HG02763 (cell line): ENCODE measurements at regions not wholly inside any gene's neighbourhood (a gene's known extent, or its start where the extent isn't known, plus 50 kb on each side); places are given as distances from the start of the nearest gene placed in this dataset.
A peak's percentile ranks its signal among the peaks of the same experiment; 100 is the strongest.
"Not testable (repeated sequence)": the region's sequence is repeated elsewhere in the genome, so short reads cannot be mapped to it uniquely, and the experiment has no call there.

Experiments
- ATAC-seq: cut with Tn5 transposase; IDR thresholded peaks from one replicate; pipeline ENCODE4 v1.9.1; 2021; ENCODE audit warnings: mild to moderate bottlenecking, moderate library complexity; ENCODE audit not compliant: unreplicated experiment

DNA sequence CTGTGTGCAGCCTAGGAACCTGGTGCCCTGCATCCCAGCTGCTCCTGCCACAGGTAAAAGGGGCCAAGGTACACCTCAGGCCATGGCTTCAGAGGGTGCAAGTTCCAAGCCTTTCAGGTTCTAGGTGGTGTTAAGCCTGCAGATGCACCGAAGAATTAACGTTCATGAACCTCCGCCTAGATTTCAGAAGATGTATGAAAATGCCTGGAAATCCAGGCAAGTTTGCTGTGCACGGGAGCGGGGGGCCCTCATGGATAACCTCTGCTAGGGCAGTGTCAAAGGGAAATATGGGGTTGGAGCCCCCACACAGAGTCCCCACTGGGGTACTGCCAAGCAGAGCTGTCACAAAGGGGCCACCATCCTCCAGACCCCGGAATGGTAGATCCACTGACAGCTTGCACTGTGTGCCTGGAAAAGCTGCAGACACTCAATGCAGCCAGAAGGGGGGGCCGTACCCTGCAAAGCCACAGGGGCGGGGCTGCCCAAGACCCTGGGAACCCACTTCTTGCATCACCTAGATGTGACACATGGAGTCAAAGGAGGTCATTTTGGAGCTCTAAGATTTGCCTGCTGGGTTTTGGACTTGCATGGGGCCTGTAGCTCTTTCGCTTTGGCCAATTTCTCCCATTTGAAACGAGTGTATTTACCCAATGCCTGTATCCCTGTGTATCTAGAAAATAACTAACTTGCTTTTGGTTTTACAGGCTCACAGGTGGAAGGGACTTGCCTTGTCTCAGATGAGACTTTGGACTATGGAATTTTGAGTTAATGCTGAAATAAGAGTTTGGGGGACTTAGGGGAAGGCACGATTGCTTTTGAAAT lies 145.2 kb upstream of the C1QTNF3 start:
- ATAC-seq = not testable (repeated sequence)

DNA sequence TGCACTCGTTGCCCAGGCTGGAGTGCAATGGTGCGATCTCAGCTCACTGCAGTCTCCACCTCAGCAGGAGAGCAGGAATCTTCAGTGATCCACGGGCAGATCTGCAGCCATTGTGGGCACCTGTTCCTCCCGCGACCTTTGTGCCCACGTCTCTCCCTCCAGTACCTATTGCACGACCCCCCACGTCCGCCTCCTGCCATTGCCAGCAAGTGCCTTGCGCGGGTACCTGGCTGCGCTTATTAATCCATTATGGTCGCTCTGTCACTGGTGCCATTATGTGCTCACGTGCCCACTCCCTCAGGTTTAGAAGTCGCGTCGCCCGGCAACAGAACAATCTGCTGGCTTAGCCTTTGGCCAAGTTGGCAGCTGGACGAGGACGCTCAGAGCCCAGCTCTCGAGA lies 146.2 kb upstream of the C1QTNF3 start:
- ATAC-seq = not testable (repeated sequence)

DNA sequence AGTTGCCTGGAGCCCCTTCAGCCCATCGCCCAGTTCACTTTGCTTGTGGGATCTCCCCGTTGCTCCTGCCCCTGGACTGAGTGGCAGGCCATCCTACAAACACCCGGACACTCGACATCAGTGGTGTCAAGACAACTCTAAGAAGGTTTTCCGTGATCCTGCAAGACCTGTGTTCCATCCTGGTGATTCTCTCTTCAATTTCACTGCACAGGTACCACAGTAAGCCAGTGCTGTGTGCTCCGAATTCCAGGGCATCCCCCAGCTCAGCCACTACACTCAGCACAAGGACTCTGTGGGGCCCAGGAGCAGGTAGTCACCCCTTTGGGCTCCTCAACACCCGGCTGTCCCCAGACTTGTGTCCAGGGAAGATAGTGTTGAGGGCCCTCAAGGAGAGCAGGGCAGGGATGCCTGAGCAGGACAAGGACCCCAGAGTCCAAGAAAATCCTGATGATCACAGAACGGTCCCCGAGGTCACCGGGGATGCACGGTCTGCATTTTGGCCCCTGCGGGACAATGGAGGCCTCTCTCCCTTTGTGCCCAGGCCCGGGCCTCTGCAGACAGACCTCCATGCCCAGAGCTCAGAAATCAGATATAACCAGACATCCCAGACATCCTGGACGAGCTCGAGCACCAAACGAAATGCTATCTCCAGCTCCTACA lies 146.9 kb upstream of the C1QTNF3 start:
- not testable (repeated sequence) for ATAC-seq

DNA sequence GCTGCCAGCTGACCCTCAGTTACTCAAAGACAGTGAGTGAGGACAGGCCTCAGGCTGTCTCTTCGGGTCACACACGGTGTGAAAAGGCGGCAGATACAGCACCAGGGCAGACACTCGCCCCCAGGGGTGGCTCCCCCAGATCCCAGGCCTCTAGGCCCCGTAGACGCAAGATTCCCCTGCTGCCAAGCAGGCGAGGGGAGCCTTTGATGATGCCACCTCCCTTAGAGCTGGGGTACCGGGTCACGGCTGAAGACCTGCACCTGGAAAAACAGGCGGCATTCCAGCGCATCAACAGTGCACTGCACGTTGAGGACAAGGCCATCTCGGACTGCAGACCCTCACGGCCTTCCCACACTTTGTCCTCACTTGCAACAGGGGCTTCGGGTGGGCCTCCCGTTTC lies 147.5 kb upstream of the C1QTNF3 start:
- ATAC-seq = not testable (repeated sequence)

DNA sequence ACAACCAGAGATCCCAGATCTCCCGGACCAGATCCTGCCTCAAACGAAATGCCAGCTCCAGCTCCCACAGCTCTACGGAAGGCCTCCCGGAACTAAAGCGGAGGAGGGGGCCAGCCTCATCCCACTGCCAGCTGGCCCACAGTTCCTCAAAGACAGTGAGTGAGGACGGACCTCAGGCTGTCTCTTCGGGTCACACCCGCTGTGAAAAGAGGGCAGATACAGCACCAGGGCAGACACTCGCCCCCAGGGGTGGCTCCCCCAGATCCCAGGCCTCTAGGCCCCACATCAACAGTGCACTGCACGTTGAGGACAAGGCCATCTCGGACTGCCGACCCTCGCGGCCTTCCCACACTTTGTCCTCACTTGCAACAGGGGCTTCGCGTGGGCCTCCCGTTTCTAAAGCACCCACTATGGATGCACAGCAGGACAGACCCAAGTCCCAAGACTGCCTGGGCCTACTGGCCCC lies 148.3 kb upstream of the C1QTNF3 start:
- not testable (repeated sequence) for ATAC-seq

DNA sequence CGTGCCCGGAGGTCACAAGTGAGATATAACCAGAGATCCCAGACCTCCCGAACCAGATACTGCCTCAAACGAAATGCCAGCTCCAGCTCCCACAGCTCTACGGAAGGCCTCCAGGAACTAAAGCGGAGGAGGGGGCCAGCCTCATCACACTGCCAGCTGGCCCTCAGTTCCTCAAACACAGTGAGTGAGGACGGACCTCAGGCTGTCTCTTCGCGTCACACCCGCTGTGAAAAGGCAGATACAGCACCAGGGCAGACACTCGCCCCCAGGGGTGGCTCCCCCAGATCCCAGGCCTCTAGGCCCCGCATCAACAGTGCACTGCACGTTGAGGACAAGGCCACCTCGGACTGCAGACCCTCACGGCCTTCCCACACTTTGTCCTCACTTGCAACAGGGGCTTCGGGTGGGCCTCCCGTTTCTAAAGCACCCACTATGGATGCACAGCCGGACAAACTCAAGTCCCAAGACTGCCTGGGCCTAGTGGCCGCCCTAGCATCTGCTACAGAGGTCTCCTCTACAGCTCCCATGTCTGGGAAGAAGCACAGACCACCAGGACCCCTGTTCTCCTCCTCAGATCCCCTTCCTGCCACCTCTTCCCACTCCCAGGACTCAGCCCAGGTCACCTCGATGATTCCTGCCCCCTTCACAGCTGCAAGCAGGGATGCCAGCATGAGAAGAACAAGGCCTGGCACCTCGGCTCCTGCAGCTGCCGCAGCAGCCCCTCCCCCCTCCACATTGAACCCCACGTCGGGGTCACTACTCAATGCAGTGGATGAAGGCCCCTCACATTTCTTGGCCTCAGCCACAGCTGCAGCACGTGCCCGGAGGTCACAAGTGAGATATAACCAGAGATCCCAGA lies 149.3 kb upstream of the C1QTNF3 start:
- not testable (repeated sequence) for ATAC-seq

DNA sequence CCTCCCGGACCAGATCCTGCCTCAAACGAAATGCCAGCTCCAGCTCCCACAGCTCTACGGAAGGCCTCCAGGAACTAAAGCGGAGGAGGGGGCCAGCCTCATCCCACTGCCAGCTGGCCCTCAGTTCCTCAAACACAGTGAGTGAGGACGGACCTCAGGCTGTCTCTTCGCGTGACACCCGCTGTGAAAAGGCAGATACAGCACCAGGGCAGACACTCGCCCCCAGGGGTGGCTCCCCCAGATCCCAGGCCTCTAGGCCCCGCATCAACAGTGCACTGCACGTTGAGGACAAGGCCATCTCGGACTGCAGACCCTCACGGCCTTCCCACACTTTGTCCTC lies 149.9 kb upstream of the C1QTNF3 start:
- not testable (repeated sequence) for ATAC-seq

DNA sequence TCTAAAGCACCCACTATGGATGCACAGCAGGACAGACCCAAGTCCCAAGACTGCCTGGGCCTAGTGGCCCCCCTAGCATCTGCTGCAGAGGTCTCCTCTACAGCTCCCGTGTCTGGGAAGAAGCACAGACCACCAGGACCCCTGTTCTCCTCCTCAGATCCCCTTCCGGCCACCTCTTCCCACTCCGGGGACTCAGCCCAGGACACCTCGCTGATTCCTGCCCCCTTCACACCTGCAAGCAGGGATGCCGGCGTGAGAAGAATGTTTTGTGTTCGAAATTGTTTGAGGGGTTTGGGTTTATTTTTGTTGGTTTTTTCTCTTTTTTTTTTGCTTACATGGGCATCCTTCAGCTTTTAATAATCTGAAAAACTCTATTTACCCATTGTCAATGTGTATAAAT lies 150.3 kb upstream of the C1QTNF3 start:
- ATAC-seq = not testable (repeated sequence)

DNA sequence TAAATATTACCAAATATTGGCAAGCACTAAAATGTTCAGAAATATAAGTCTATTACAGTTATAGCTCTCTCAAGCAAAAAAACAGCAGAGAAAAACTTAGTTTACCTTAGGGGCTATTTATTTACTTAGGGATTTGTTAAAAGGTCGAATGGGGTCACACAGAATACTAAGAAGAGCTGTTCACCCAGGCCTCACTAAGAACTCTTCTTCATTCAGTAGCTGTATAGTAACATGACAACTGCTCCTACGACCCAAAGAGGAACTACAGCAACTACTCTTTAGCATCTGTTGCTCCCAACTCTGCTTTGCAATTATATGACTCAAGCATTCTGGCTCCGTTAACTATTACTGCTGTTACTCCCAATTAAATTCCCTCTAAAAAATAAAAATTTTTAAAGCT lies 150.8 kb upstream of the C1QTNF3 start:
- ATAC-seq = not testable (repeated sequence)

DNA sequence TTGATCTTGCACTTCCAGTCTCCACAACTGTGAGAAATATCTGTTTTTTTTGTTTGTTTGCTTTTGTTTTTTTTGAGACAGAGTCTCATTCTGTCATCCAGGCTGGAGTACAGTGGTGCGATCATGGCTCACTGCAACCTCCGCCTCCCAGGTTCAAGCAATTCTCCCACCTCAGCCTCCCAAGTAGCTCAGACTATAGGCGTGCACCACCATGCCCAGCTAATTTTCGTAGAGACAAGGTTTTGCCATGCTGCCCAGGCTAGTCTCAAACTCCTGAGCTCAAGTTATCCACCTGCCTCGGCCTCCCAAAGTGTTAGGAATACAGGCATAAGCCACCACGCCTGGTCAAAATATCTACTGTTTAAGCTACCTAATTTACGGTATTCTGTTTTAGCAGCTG lies 153.1 kb upstream of the C1QTNF3 start:
- not testable (repeated sequence) for ATAC-seq

DNA sequence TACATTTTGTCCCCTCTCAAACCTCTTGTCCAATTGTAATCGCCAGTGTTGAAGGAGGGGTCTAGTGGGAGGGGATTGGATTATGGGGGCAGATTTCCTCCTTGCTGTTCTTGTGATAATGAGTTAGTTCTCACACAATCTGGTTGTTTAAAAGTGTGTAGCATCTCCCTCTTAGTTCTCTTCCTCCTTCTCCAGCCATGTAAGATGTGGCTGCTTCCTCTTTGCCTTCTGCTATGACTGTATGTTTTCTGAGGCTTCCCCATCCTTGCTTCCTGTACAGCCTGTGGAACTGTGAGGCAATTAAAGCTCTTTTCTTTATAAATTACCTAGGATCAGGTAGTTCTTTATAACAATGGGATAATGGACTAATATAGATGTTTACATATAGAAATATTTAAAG lies 162.3 kb upstream of the C1QTNF3 start:
- not testable (repeated sequence) for ATAC-seq

DNA sequence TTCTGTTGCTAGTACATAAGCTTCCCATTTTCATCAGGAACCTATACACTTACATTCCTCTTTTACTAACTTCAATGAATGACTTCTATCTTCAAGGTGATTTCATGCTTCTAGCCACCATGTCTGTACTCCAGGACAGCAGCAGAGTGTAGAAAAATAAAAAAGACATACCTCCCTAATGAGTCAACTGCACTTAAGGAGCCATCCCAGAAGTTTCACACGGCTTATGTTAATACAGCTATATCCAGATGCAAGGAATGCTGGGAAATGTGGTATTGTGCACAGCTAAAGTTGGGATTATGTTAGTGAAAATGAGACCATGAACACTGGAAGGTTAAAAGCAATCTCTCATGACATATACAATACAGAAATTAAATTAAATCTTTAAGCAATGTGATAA lies 174.4 kb upstream of the C1QTNF3 start:
- not testable (repeated sequence) for ATAC-seq

DNA sequence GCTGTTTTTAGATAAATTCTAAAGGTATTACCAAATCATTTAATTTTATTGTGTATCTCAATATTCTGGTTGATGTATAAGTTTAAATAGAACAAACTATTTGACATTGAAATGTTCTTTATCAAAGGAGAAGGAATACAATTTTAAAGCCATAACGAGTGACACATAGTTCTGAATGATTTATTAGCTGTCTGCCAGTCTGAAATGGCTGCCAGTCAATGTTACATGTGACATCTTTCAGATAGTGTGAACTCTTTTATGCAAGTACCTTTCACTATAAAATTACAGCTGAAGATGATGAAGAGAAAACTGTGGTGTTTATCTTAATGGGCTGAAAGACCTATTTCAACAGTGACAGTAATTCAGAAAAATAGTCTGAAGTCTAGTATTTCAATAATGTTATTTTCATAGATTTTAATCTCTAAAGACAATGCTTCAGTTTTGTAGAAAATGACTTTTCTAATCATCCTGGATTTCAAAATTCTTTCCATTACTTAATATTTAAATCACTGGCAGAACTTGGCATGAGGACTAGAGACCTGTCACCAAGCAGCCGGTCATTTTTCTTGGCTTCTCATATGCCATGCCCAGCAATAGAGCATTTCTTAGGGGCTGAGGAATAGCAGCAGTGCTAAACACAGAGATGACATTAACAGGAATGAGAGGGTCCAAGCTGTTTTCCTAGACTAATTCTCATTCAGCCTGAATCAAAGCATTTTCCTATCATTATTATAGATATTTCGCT lies 178.5 kb upstream of the C1QTNF3 start:
- ATAC-seq = not testable (repeated sequence)

DNA sequence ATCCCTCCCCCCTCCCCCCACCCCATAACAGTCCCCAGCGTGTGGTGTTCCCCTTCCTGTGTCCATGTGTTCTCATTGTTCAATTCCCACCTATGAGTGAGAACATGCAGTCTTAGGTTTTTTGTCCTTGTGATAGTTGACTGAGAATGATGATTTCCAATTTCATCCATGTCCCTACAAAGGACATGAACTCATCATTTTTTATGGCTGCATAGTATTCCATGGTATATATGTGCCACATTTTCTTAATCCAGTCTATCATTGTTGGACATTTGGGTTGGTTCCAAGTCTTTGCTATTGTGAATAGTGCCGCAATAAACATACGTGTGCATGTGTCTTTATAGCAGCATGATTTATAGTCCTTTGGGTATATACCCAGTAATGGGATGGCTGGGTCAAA lies 180.1 kb upstream of the C1QTNF3 start:
- not testable (repeated sequence) for ATAC-seq

DNA sequence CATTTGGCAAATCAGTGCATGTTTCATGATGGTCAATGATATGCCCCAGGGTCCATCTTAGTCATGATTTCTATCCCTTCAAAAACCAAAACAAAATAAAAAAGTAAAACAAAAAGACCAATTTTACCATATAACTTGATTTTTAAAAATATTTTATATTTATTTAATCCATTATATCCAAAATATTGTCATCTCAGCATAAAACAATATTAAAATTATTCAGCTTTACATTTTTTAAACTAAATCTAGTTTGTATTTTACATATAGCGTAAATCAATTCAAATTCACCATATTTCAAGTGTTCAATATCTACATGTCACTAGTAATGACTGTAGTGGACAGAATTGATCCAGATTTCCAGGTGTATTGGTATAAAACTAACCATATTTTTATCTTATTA lies 187.4 kb upstream of the C1QTNF3 start:
- not testable (repeated sequence) for ATAC-seq

DNA sequence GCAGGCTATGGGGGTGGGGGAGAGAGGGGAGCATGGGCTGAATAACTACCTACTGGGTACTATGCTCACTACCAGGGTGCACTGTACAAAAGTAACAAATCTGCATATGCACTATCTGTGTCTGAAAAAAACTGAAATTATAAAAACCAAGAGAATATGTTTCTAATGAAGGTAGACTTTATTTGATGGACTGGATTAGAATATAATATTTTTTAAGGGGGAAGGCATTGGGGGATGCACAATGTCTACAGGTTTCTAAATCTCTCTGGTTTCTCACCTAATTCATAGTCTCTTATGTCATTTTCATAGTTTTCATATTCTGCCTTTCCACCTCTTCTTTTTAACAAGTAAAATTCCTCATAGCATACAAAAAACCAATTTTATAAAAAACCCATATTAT lies 200.8 kb upstream of the C1QTNF3 start:
- not testable (repeated sequence) for ATAC-seq

DNA sequence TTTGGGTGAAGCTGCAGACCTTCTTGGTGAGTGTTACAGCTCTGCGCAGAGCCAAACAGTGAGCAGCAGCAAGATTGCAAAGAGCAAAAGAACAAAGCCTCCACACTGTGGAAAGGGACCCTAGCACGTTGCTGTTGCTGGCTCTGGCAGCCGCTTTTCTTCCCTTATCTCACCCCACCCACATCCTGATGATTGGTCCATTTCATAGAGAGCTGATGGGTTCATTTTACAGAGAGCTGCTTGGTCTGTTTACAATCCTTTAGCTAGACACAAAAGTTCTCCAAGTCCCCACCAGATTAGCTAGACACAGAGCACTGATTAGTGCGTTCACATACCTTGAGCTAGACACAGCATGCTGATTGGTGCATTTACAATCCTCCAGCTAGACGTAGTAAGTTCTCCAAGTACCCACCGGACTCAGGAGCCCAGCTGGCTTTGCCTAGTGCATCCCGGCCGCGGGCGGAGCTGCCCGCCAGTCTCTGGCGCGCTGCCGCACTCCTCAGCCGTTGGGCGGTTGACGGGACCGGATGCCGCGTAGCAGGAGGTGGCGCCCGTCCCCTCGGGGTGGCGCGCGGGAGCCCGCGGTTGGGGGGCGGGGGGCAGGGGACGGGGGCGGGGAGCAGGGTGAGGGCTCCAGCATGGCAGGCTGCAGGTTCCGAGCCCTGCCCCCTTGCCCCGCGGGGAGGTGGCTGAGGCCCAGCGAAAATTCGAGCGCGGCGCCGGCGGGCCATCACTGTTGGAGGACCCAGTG lies 201.4 kb upstream of the C1QTNF3 start:
- ATAC-seq = peak; percentile 38

DNA sequence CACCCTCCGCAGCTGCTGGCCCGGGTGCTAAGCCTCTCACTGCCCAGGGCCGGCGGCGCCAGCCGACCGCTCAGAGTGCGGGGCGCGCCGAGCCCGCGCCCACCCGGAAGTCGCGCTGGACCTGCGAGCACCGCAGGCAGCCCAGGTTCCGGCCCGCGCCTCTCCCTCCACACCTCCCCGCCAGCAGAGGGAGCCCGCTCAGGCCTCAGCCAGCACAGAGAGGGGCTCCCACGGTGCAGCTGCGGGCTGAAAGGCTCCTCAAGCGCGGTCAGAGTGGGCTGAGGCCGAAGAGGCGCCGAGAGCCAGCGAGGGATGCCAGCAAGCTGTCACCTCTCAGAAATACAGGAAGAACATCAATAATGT lies 202.0 kb upstream of the C1QTNF3 start:
- peak; percentile 64 for ATAC-seq

DNA sequence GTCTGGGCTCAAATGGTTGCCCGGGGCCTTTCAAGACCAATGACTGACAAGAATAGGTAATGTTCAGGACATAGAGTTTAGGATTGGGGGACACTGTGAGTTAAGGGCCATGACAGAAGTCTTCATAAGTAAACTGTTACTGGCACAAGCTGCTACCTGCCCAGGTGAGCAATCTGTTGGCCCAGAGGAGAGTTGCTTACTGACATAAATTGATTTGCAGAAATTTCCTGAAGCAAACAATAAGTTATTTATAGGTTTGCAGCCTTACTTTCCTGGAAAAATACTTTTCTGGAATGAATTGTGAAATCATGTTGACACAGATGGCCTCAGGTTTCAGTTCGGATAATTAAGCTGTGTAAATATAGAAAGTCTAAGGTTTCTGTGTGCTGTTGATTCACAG lies 202.8 kb upstream of the C1QTNF3 start:
- not testable (repeated sequence) for ATAC-seq

DNA sequence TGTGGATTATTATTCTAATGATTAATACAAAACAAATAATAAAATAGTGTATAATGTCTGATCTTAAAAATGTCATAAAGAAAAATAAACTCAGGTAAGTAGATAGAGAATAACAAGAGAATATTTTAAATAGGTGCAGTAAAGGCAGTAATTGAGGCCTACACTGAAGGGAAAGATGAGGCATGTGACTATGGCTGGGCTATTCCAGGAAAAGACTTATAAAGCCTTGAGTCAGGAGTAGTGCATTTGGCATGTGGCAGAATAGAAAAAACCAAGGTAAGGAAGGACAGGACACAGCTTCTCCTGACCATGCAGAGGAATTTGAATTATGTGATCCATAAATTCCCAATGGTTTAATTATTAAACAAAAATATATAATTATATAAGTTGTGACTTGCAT lies 215.6 kb upstream of the C1QTNF3 start:
- not testable (repeated sequence) for ATAC-seq
